ENCODE measurements at regions not wholly inside any gene's neighbourhood (a gene's known extent, or its start where the extent isn't known, plus 50 kb on each side); places are given as distances from the start of the nearest gene placed in this dataset.
"Not testable (repeated sequence)": the region's sequence is repeated elsewhere in the genome, so short reads cannot be mapped to it uniquely, and the experiment has no call there.

DNA sequence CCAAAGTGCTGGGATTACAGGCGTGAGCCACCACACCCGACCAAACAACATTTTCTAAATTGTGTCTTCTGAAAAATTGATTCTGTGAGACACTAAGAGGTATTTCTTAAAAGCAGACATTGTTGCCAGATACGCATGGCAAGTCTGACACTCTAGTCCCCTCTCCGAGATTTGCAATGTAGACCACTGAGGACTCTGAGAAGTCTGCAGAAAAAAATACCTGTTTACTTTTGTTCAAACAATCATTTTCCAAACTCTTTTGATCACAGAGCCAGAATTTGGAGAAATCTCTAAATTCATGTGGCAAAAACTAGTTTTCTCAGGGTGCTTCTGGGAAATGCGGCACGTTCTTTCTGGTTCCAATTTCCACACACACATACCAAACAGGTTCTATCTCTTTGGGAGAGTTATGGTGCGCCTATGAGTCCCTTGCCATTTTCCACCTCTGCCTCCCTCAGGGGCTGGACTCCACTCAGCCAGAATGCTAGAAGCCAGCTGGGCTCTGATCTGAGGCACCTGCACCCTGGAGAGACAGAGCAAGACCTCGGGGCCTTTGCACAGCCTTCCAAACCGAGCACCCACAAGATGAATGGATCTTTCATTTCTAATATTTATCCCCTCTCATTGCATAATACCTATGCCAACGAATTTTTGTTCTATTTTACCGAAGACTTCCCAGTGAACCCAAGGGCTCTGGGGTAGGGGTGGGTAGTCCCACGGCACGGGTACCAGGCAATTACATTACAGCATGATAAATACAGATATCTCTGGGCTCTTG is 152.7 kb downstream of the MYCN start:
- ChIA-PET CTCF (interaction anchor here (1.5 kb wide), 1 partner anchor 33 kb away, joined by 4 read pairs; no protein-coding TSS in a partner anchor), POLR2A (no interaction called here)
- no peak for DNase-seq (ENCODE audit: extremely low spot score)
- TF ChIP-seq, protein P1, sequence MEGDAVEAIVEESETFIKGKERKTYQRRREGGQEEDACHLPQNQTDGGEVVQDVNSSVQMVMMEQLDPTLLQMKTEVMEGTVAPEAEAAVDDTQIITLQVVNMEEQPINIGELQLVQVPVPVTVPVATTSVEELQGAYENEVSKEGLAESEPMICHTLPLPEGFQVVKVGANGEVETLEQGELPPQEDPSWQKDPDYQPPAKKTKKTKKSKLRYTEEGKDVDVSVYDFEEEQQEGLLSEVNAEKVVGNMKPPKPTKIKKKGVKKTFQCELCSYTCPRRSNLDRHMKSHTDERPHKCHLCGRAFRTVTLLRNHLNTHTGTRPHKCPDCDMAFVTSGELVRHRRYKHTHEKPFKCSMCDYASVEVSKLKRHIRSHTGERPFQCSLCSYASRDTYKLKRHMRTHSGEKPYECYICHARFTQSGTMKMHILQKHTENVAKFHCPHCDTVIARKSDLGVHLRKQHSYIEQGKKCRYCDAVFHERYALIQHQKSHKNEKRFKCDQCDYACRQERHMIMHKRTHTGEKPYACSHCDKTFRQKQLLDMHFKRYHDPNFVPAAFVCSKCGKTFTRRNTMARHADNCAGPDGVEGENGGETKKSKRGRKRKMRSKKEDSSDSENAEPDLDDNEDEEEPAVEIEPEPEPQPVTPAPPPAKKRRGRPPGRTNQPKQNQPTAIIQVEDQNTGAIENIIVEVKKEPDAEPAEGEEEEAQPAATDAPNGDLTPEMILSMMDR (IDR thresholded peaks at IDR 0.05; ENCODE audit: control extremely low read depth, extremely low read depth, low read depth, missing control alignments) = no peak

DNA sequence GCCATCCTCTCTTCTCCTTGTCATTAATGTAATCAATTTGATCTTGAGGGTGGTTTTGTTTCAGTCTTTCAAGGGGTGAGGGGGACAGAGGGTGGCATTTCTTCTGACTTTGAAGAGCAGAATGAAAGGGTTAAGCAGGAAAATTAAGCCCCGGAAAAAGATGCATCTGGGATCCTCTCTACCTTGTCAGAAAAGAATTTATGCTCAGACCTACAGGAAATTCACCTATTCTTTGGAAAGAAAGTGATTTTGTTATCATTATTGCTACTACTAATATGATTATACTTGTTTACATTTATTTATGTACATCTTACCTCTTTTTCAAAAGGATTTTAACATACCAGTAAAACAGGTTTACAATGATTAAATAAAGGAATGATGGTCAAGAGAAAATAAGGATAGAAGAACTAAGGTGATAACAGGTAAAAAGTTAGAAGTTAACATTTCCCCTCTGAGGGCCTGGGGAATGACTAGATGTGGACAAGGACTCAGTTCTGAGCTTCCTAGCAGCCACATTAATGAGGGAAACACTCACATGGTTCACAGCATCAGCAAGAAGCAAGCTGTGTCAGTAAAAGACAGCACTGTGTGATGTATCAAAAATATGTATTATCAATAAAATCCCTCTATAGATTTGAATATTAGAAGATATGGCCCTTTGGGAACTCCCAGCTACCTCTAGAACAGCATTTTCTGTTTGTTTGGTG is 151.4 kb downstream of the MYCN start:
- ChIA-PET POLR2A (no interaction called here), CTCF (no interaction called here)
- TF ChIP-seq, protein P1 (IDR thresholded peaks at IDR 0.05; ENCODE audit: control extremely low read depth, extremely low read depth, low read depth, missing control alignments) = no peak
- no peak for DNase-seq (ENCODE audit: extremely low spot score)

DNA sequence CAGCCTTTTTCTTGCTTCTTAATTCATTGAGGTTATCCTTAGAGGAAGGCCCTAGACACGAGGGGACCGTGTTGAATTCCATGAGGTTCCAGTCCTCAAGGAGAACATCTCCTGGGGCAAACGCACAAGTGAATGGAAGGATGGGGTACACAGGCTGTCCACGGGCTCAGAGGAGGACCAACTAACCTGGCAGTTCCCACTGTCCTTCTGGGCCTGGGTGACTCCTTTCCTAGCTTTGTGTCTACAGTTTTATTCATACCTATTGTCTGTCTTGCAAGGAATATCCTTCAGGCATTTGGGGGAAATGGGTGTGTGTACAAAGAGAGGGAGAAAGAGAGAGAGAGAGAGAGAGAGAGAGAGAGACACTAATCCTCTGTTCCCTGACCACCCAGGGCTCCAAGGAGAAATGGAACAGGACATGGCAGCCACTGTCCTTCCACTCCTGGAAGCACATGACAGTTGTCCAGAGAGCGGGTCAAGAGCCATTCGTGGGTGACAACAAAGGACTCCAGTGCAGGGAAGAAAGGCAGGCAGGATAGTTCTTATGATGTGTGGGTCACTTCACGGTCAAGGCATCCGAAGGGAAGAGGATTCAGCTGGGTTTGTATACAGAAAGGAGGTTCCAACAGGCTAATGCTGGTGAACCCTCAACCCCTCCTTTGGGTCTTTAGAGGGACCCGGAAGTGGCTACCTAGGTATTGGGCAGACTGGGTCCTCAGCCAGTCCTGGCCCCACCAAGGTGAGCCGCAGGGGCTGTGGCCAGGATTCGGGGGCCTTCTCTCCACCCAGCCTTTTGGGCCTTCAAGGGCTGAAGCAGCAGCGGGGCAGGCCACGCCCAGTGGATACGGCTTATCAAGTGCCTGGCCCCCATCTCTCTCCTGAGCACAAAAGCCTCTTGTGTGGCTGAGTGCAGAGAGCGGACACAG is 150.6 kb downstream of the MYCN start:
- TF ChIP-seq, protein P1 (IDR thresholded peaks at IDR 0.05; ENCODE audit: control extremely low read depth, extremely low read depth, low read depth, missing control alignments) = no peak
- ChIA-PET CTCF (no interaction called here), POLR2A (no interaction called here)
- DNase-seq (ENCODE audit: extremely low spot score) = no peak

DNA sequence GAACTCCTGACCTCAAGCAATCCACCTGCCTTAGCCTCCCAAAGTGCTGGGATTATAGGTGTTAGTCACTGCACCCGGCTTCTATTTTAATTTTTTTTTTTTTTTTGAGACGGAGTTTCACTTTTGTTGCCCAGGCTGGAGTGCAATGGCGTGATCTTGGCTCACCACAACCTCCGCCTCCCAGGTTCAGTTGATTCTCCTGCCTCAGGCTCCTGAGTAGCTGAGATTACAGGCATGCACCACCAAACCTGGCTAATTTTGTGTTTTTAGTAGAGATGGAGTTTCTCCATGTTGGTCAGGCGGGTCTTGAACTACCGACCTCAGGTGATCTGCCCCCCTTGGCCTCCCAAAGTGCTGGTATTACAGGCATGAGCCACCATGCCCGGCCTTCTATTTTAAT is 149.1 kb downstream of the MYCN start:
- DNase-seq (ENCODE audit: extremely low spot score); CTCF ChIA-PET; POLR2A ChIA-PET: not testable (repeated sequence)

DNA sequence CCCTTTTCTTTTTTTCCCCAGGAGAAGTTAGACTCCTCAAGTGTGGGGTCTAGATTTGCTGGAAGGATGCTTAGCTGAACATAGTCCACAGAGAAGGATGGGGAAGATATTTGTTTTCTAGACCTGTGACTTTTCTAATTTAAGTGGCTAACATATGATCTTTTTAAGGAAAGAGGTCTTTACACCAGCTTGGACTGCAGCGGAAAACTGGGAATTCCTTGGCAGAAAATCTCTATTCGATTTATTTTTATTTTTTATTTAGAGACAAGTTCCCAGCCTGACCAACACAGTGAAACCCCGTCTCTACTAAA is 148.4 kb downstream of the MYCN start:
- POLR2A ChIA-PET = no interaction called here
- CTCF ChIA-PET = no interaction called here
- TF ChIP-seq, protein P1 (IDR thresholded peaks at IDR 0.05; ENCODE audit: control extremely low read depth, extremely low read depth, low read depth, missing control alignments) = no peak
- no peak for DNase-seq (ENCODE audit: extremely low spot score)

DNA sequence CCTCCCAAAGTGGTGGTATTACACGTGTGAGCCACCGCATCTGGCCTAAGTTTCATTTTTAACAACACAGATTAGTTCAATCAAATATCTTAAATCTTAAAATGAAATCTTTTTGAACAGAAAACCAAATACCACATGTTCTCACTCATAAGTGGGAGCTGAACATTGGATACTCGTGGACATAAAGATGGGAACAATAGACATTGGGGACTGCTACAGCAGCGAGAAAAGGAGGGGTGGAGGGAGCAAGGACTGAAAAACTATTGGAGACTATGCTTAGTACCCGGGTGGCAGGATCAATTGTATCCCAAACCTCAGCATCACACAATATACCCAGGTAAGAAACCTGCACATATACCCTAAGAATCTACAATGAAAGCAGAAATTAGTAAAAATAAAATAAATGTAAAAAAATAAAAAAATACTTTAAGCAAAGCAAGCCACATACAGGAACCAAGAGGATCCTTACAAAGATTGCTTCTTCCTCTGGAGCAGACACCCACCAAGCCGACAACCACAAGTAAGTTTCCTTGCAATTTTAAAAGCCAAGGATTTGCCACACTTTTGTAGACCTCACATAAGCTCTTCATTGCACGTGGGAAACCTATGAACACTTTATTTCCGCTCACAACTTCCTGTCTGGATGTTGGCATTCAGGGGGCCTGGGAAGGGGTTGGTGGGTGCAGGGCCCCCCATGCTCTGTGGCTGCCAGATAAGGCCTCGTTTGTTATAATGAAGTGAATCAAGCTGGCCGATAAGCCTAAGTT is 147.9 kb downstream of the MYCN start:
- CTCF ChIA-PET = interaction anchor here (1.1 kb wide), 1 partner anchor 10 kb away, joined by 3 read pairs; no protein-coding TSS in a partner anchor
- no peak for DNase-seq (ENCODE audit: extremely low spot score)
- POLR2A ChIA-PET = no interaction called here
- TF ChIP-seq, protein P1 (IDR thresholded peaks at IDR 0.05; ENCODE audit: control extremely low read depth, extremely low read depth, low read depth, missing control alignments) = no peak

DNA sequence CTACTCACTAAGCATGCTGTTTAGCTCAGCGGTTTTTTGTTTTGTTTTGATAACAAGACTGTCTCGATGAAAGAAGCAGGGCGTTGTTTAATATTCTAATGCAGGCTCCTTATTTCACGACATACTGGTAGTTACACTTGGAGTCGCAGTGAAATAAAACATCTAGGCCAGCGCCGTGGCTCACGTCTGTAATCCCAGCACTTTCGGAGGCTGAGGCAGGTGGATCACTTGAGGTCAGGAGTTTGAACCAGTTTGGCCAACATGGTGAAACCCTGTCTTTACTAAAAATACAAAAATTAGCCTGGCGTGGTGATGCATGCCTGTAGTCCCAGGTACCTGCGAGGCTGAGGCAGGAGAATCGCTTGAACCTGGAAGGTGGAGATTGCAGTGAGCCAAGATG is 145.8 kb downstream of the MYCN start:
- CTCF ChIA-PET; DNase-seq (ENCODE audit: extremely low spot score); POLR2A ChIA-PET: not testable (repeated sequence)

Measured in GM10248 (cell line).